GM19328 (cell line): ENCODE measurements at regions not wholly inside any gene's neighbourhood (a gene's known extent, or its start where the extent isn't known, plus 50 kb on each side); places are given as distances from the start of the nearest gene placed in this dataset.

Experiments
- ATAC-seq: cut with Tn5 transposase; IDR thresholded peaks from one replicate; pipeline ENCODE4 v1.9.1; 2021; ENCODE audit warnings: mild to moderate bottlenecking, moderate library complexity; ENCODE audit not compliant: unreplicated experiment

DNA sequence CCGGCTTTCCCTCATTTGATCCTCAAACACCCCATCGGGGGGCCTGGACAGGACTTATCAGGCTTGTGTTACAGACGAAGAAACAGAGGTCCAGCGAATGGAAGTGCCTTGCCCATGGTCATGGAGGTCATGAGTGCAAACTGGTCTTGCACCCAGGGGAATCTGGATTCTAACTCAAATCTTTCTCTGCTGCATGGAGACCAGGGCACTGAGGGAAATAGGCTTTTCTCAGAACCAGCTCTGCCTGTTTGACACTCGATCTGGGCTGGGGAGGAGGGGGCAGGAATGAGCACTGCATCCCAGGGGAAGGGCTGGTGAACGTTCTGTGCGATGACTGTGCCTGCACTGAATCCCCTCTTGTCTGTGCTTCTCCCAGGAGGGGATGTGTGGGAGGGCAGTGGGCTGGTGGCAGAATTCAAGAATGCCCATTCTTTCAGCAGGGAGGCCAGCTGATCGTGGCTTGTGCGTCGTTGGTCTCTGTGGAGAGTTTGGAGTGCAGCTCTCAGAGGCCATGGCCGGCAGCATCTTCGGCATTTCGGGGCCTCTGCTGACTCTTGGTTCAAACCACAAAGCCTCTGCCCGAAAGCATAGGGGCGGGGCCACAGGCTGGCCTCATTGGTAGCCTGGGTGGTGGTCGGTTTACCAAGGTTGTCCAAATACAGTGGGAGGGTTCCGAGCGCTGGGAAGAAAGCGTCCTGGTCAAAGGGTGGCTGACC lies 171.6 kb downstream of the DDX1 start:
- no peak for ATAC-seq

- ATAC-seq: no peak
These were observed 172.4 kb downstream of the DDX1 start for GRCh38 chr2:15763822-15764682.

DNA sequence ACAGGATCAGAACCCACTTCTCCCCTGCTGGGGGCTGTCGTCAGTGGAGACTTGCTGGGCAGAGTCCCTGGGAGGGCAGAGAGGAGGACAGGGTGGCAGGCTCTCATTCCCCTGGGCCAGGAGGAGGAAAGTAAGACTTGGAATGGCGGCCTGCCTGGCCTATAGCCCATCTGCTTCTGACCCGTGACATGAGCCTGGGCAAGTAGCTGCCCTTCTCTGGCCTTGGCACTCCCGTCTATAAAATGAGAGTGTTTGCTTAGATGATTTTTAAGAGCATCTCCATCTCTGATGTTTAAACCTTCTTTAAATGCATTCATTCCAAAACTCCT lies 173.0 kb downstream of the DDX1 start:
- ATAC-seq: no peak

- no peak for ATAC-seq
These were observed 173.5 kb downstream of the DDX1 start for GRCh38 chr2:15765211-15765610.

- ATAC-seq: no peak
These were observed 174.1 kb downstream of the DDX1 start for GRCh38 chr2:15765686-15766302.

- ATAC-seq: no peak
These were observed 174.0 kb upstream of the MYCN start for GRCh38 chr2:15766303-15766861.

GRCh38 chr2:15766911-15767597 lies 173.3 kb upstream of the MYCN start:
- no peak for ATAC-seq

DNA sequence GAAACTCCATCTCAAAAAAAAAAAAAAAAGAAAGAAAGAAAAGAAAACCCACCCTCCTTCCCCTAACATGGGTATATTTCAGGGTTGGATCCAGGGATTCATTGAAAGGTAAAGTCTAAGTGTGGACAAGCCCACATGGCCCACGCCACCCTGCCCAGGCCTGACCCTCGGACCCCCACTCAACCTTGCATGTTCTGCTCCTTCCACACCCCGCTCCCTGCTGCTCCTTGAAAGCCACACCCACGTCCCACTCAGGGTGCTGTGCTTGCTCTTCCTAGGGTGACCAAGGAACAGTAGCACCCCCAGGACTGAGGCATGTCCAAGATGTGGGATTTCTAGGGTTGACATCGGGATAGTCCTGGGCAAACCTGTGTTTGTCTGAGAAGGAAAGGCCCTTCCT lies 172.7 kb upstream of the MYCN start:
- no peak for ATAC-seq

DNA sequence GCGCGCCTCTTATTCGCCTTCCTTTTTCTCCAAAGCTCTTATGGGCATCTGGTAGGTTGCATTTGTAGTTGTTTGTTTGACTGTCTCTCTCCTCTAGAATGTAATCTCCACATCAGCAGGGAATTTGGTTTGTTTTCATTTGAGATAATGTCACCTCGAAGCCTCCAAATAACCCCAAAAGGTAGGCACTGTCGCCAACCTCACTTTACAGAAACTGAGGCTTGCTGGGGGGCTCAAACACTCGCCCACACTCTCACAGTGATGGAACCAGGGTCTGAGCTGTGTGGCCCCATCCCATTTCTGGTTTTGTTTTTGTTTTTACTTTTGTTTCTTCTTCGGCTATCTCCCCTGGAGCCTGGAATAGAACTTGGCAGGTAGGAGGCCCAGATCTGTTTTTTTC lies 172.2 kb upstream of the MYCN start:
- no peak for ATAC-seq

DNA sequence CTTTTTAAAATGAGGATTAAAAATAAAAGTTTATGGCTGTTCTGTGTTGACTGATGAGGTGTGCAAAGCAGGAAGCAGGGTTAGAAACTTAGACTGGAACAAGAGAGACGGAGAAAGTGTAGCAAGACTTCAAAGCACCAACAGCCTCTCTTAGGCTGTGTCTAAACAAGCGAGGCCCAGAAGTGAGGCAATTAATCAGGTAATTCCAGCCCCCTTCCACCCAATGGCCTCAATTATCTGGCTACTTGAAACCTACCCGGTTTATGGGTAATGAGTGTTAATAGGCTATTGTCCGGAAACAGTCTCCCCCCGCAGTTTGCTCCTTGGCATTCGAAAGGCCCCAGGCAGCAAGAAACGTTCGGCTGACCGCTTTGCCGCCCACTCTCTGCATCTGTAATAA lies 171.7 kb upstream of the MYCN start:
- ATAC-seq: no peak

GRCh38 chr2:15769235-15769634 lies 171.1 kb upstream of the MYCN start:
- ATAC-seq: no peak

DNA sequence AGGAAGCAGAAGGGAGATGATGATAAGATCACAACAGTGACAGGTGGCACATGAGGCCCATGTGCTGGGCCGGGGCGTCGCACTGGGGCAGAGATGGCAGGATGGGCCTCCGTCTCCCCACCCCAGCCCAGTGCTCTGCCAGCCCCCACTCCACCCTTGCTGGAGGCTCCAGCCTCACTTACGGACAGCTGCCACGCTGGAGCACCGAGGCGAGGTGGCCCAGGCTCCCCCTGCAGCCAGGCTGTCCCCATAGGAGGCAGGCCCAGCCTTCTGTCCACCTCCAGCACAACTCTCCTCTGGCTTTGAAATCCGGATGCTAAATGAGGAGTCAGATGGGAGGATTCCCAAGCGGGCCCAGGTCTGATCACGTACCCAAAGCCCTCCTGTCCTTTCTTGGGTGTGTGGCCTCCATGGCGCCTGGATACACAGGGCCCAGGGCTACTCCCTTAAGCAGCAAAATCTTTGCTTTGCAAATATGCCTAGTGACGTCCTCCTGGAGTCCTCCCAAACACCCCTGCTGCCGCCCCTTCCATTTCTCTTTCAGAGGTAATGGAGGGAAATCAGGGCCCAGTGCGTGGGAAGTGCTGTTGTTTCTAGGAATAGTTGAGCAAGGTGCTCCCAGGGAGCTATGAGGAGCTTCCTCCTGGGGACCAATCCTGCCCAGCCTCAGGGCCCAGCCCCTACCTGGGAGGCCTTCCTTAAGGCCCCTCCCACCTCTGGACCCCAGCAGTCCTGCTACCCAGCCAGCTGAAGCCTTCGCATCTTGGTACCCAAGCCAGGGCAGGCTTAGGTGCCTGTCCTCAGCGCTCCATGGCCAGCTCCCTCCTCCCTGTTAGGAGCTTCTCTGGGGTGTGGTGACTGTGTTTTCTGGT lies 170.4 kb upstream of the MYCN start:
- ATAC-seq: no peak

GRCh38 chr2:15770606-15771005 lies 169.7 kb upstream of the MYCN start:
- ATAC-seq: no peak

DNA sequence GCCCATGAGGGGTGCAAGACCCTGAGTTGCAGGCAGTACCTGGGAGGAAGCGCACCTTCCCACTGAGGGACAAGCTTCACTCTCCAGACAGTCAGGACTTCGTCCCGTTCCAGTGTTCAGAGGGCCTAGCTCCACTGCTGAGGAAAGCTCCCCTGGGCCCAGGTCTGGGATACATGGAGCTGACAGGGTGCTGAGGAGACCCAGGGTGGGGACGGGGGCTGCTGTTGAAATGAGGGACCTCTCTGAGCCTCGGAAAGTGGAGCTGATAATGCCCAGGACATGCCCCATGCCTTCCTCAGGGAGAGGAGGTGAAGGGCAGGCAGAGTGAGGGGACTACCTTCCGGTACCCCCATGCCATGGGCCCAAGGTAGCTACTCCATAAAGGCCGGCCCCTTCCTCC lies 169.2 kb upstream of the MYCN start:
- no peak for ATAC-seq

- ATAC-seq: no peak
These were observed 168.2 kb upstream of the MYCN start for GRCh38 chr2:15772086-15772595.

- no peak for ATAC-seq
These were observed 167.7 kb upstream of the MYCN start for GRCh38 chr2:15772681-15773080.

GRCh38 chr2:15773204-15773603 lies 167.1 kb upstream of the MYCN start:
- no peak for ATAC-seq

GRCh38 chr2:15773846-15774245 lies 166.5 kb upstream of the MYCN start:
- no peak for ATAC-seq

DNA sequence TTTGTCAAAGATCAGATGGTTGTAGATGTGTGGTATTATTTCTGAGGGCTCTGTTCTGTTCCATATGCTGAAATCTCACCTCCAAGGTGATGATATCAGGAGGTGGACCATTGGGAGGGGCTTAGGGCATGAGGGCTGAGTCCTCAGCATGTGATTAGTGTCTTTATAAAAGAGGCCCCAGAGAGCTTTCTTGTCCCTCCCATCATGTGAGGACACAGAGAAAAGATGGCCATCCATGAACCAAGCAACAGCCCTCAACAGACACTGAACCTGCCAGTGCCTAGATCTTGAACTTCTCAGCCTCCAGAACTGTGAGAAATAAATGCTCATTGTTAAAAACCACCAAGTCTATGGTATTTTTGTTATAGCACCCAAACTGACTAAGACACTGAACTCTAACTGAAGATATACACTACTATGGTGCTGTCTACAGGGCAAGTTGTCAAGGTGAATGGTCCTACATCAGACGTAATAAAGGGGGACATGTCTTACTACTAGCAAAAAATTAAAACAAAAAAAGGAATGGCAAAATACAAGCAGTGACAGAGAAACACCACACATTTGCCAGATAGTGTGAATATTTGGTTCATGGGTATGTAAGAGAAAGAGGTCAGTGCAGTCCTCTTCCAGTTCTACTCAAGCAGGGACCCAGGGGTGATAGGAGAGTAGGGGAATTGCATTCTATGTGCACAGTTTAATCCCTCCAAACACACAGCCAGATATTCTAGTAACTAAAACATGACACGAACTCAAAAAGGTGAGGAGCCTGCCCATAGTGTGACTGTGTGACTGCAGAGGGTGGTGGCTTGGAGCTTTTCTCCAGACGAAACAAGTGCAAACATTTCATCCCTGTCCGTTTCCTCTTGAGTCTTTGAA lies 164.4 kb upstream of the MYCN start:
- no peak for ATAC-seq
